Lower leg skin (tissue), 3 donors: ENCODE measurements at regions not wholly inside any gene's neighbourhood (a gene's known extent, or its start where the extent isn't known, plus 50 kb on each side); places are given as distances from the start of the nearest gene placed in this dataset.

Source experiments
- POLR2A ChIP-seq, 2 donors: fragments of 450-650 bp; IDR thresholded peaks; one replicate each; pipeline ENCODE4 v1.6.1; 2016 to 2017; ENCODE audit warnings: antibody characterized with exemption in 2 of 2, mild to moderate bottlenecking in 1 of 2, moderate library complexity in 1 of 2
- TF ChIP-seq, protein P1 (sequence below), 3 donors: fragments of 450-650 bp; IDR thresholded peaks; one replicate each; pipeline ENCODE4 v1.5.1; 2016; ENCODE audit warnings: antibody characterized with exemption in 3 of 3, mild to moderate bottlenecking in 3 of 3, moderate library complexity in 2 of 3

DNA sequence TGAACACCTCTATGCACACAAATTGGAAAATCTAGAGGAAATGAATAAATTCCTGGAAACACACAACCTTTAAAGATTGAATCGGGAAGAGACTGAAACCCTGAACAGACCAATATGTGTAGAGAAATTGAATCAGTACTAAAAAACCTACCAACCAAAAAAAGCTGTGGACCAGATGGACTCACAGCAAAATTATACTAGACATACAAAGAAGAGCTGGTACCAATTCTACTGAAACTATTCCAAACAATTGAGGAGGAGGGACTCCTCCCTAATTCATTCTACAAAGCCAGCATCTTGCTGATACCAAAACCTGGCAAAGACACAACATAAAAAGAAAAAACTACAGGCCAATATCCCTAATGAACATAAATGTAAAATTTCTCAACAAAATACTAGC is 54.4 kb upstream of the SEZ6L start:
- TF ChIP-seq, protein P1, sequence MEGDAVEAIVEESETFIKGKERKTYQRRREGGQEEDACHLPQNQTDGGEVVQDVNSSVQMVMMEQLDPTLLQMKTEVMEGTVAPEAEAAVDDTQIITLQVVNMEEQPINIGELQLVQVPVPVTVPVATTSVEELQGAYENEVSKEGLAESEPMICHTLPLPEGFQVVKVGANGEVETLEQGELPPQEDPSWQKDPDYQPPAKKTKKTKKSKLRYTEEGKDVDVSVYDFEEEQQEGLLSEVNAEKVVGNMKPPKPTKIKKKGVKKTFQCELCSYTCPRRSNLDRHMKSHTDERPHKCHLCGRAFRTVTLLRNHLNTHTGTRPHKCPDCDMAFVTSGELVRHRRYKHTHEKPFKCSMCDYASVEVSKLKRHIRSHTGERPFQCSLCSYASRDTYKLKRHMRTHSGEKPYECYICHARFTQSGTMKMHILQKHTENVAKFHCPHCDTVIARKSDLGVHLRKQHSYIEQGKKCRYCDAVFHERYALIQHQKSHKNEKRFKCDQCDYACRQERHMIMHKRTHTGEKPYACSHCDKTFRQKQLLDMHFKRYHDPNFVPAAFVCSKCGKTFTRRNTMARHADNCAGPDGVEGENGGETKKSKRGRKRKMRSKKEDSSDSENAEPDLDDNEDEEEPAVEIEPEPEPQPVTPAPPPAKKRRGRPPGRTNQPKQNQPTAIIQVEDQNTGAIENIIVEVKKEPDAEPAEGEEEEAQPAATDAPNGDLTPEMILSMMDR (IDR thresholded peaks at IDR 0.05) = no peak
- TF ChIP-seq POLR2A (IDR thresholded peaks at IDR 0.05) = no peak
